ENCODE measurements at regions not wholly inside any gene's neighbourhood (a gene's known extent, or its start where the extent isn't known, plus 50 kb on each side); places are given as distances from the start of the nearest gene placed in this dataset.

- Histone ChIP-seq H3K27ac (ENCODE audit: low read depth in 2 of 2, low read length in 2 of 2) (no peak overlapping the region), H3K4me3 (ENCODE audit: low read length in 3 of 3) (no peak overlapping the region), H3K27me3 (ENCODE audit: control insufficient read depth, insufficient read depth, low read length) (no peaks in the 10 kb centered on the region), H3K9ac (ENCODE audit: low read length in 3 of 3) (no peak overlapping the region), H3K36me3 (ENCODE audit: control insufficient read depth in 2 of 3, insufficient read depth in 3 of 3, low read length in 3 of 3) (no peaks in the 10 kb centered on the region), H3K9me3 (ENCODE audit: control insufficient read depth in 2 of 3, insufficient read depth in 1 of 3, low read length in 3 of 3) (no peaks in the 10 kb centered on the region), H3K4me1 (ENCODE audit: control insufficient read depth in 2 of 3, insufficient read depth in 2 of 3, low read depth in 1 of 3, low read length in 3 of 3) (peaks cover 0 to 8% (median 0%) of the 10 kb centered on the region in 3 donors)
- DNase-seq (no peak), FAIRE-seq (no peak)
- TF ChIP-seq CTCF (IDR thresholded peaks at IDR 0.05; ENCODE audit: borderline replicate concordance, extremely low read depth, insufficient read depth): no peak
- intact Hi-C loops (cut with DNase I): no loop called here
These were observed 58.0 kb upstream of the SSR3 start for GRCh38 chr3:156612903-156613302.

DNA sequence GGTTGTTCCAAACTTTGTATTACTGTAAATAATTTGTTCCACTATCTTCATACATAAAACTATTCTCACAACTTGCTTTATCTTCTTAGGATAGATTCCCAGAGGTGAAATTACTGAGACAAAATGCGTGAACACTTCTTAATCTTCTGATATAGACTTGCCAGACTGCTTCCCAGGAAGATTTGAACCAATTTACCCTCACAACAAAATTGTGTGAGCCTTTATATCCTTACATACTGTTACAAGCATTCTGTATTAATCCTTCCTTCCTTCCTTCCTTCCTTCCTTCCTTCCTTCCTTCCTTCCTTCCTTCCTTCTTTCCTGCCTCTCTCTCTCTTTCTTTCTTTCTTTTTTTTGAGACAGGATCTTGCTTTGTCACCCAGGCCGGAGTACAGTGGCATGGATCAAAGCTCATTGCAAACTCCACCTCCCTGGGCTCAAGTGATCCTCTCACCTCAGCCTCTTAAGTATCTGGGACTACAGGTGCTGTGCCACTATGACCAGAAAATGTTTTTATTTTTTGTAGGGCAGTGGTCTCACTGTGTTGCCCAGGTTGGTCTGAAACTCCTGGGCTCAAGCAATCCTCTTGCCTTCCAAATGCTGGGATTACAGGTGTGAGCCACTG is 57.1 kb upstream of the SSR3 start:
- H3K9me3 ChIP-seq (ENCODE audit: control insufficient read depth in 2 of 3, insufficient read depth in 1 of 3, low read length in 3 of 3): no peaks in the 10 kb centered on the region
- intact Hi-C loops (cut with DNase I): no loop called here
- DNase-seq (no peak), FAIRE-seq (no peak)
- no peak for TF ChIP-seq CTCF (IDR thresholded peaks at IDR 0.05; ENCODE audit: borderline replicate concordance, extremely low read depth, insufficient read depth)
- H3K4me3 ChIP-seq (ENCODE audit: low read length in 3 of 3): no peak overlapping the region
- peaks cover 0 to 8% (median 0%) of the 10 kb centered on the region in 3 donors for H3K4me1 ChIP-seq (ENCODE audit: control insufficient read depth in 2 of 3, insufficient read depth in 2 of 3, low read depth in 1 of 3, low read length in 3 of 3)
- H3K36me3 ChIP-seq (ENCODE audit: control insufficient read depth in 2 of 3, insufficient read depth in 3 of 3, low read length in 3 of 3): no peaks in the 10 kb centered on the region
- H3K27ac ChIP-seq (ENCODE audit: low read depth in 2 of 2, low read length in 2 of 2): no peak overlapping the region
- no peaks in the 10 kb centered on the region for H3K27me3 ChIP-seq (ENCODE audit: control insufficient read depth, insufficient read depth, low read length)
- H3K9ac ChIP-seq (ENCODE audit: low read length in 3 of 3): no peak overlapping the region

DNA sequence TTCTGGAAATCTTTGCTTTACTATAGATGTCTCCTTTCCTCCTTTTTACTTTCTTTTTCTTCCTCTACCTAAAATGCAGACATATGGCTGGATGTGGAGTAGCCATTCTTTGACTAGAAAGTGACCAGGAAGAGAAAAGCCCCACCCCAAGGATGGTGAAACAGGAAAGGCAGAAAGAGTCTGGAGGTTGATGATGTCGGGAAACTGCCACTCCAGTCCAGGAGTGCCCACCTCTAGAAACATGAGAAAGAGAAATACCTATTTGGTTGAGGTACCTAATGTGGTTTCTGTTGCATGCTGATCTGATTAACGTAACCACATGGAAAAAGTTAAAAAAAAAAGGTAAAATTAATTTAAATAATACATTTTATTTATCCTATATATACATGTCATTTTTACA is 55.2 kb upstream of the SSR3 start:
- FAIRE-seq: peak; percentile 27
- H3K27me3 ChIP-seq (ENCODE audit: control insufficient read depth, insufficient read depth, low read length): no peaks in the 10 kb centered on the region
- H3K4me3 ChIP-seq (ENCODE audit: low read length in 3 of 3): no peak overlapping the region
- no peaks in the 10 kb centered on the region for H3K9me3 ChIP-seq (ENCODE audit: control insufficient read depth in 2 of 3, insufficient read depth in 1 of 3, low read length in 3 of 3)
- no peak overlapping the region for H3K27ac ChIP-seq (ENCODE audit: low read depth in 2 of 2, low read length in 2 of 2)
- H3K9ac ChIP-seq (ENCODE audit: low read length in 3 of 3): no peak overlapping the region
- H3K36me3 ChIP-seq (ENCODE audit: control insufficient read depth in 2 of 3, insufficient read depth in 3 of 3, low read length in 3 of 3): no peaks in the 10 kb centered on the region
- intact Hi-C loops (cut with DNase I): no loop called here
- peaks cover 0 to 10% (median 0%) of the 10 kb centered on the region in 3 donors for H3K4me1 ChIP-seq (ENCODE audit: control insufficient read depth in 2 of 3, insufficient read depth in 2 of 3, low read depth in 1 of 3, low read length in 3 of 3)
- TF ChIP-seq CTCF (IDR thresholded peaks at IDR 0.05; ENCODE audit: borderline replicate concordance, extremely low read depth, insufficient read depth): no peak
- no peak for DNase-seq

DNA sequence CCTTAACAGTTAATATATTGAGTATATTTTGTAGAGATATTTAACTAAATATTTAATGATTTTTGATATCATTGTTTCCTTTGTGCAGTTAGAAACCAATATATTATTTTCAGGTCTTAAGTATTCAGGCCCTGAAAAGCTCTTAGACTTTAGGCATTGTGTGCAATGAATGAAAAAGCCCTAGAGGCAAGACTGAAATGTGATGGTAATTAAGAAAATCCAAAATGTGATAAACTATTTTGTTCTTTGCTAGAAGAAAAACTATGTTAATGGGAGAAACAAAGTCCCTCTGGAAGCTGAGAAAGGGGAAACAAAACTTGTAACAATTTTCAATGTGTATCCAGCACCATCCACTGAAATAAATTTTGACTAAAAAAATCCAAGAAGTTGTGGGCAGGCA is 54.6 kb upstream of the SSR3 start:
- peaks cover 0 to 13% (median 0%) of the 10 kb centered on the region in 3 donors for H3K4me1 ChIP-seq (ENCODE audit: control insufficient read depth in 2 of 3, insufficient read depth in 2 of 3, low read depth in 1 of 3, low read length in 3 of 3)
- H3K4me3 ChIP-seq (ENCODE audit: low read length in 3 of 3): no peak overlapping the region
- no peak overlapping the region for H3K9ac ChIP-seq (ENCODE audit: low read length in 3 of 3)
- DNase-seq (no peak), FAIRE-seq (peak; percentile 67)
- TF ChIP-seq CTCF (IDR thresholded peaks at IDR 0.05; ENCODE audit: borderline replicate concordance, extremely low read depth, insufficient read depth): no peak
- no peak overlapping the region for H3K27ac ChIP-seq (ENCODE audit: low read depth in 2 of 2, low read length in 2 of 2)
- no peaks in the 10 kb centered on the region for H3K36me3 ChIP-seq (ENCODE audit: control insufficient read depth in 2 of 3, insufficient read depth in 3 of 3, low read length in 3 of 3)
- H3K9me3 ChIP-seq (ENCODE audit: control insufficient read depth in 2 of 3, insufficient read depth in 1 of 3, low read length in 3 of 3): no peaks in the 10 kb centered on the region
- no peaks in the 10 kb centered on the region for H3K27me3 ChIP-seq (ENCODE audit: control insufficient read depth, insufficient read depth, low read length)
- intact Hi-C loops (cut with DNase I): no loop called here

Data from kidney (tissue), 13 donors.